HG02798 (cell line): ENCODE measurements at regions not wholly inside any gene's neighbourhood (a gene's known extent, or its start where the extent isn't known, plus 50 kb on each side); places are given as distances from the start of the nearest gene placed in this dataset.

Experiments
- ATAC-seq: cut with Tn5 transposase; IDR thresholded peaks from one replicate; pipeline ENCODE4 v1.9.1; 2021; ENCODE audit warnings: mild to moderate bottlenecking; ENCODE audit not compliant: unreplicated experiment, poor library complexity

DNA sequence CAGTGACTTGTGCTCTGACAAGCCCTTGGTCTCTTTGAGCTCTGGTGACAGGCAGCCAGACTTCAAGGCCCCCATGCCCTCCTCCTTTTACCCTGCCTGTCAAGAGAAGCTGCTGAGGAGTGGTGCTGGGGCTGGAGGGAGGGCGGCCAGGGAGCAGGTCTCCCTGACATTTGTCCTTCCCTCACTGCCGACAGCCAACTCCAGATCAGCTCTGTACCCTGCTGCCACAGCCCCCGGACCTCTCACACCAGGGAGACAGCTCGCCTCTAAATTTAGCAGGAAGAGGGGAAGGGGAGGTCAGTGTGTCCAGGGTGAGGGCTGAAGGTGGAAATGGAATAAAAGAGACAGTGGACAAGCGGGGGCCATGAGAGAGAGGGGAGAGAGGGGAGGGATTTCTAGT is 155.8 kb downstream of the TDRD15 start:
- no peak for ATAC-seq

DNA sequence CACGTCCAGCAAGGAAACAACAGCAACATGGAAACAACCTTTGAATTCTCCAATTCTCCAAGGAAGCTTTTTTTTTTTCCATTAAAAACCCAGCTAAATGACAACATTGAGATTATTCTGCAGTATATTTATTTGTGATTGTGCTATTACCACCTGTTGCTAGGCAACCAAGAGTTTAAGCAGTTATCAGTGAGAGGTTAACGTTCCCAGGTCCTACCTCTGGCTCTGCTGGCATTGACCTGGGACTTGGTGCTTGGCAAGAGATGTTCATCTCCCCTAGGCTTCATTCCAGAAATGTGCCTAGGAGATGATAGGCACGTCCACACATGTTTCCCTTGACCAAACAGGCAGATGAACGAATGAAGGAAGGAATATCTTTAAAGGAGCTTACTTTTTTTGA is 157.0 kb downstream of the TDRD15 start:
- no peak for ATAC-seq

DNA sequence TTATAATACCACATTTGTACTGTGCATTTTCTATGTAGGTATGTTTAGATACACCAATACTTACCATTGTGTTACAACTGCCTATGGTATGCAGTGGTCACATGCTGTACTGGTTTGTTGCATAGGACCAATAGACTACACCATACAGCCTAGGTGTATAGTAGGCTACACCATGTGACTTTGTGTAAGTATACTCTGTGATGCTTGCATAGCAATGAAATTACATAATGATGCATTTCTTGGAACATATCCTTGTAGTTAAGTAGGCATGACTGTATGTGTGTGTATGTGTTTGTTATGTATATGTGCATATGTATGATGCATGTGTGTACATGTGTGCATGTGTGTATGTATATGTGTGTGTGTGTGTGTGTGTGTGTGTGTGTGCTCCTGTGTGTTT is 157.6 kb downstream of the TDRD15 start:
- no peak for ATAC-seq

DNA sequence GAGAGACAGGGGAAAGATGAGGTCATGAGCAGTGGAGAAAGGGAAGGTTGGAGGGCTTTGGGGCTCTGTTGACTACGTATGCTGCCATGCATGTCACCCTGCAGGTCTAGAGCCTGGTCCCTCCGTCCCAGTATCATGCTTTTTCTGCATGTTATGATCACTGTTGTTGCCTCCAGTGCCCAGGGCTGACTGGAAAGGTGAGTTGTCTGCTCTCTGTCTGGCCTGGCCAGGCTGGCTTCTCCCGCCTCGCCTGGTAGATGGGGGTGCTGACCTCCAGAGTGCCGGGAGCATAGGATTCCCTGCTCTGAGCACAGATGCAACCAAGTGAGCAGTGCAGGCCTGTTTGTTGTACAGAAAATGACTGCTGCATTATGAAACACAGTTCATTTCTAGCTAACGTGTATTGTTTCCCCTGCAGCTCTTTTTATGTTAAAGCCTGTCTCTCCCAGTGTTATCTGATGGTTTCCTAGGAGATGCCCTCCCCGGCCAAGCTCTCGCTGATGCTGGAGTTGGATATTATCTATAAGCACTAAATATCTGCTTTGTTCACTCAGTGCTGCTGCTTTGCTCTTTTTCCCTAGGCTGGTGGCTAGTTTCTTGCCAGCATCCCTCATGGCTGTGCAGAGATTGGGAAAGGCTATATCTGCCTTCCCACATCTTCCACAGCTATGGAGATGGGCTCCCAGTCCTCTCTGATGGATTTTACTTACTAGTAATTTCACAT is 158.2 kb downstream of the TDRD15 start:
- ATAC-seq, result no peak

DNA sequence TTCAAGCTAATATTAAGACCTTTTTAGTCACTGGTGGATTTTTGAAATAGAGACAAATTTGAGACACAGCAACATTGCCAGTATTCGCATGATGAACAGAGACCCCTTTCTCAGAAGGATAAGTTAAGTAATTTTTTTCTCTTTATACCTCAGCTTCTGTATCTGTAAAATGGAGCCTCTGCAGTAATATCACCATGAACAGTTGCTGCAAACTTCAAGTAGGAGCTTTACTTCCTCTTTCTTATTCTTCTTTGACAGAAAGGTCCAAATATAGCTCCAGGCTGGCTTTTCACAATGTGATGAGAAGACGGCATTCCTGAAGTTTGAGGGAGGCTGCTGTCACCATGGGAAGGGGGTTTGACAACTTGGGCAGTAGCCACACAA is 158.7 kb downstream of the TDRD15 start:
- ATAC-seq, result no peak

DNA sequence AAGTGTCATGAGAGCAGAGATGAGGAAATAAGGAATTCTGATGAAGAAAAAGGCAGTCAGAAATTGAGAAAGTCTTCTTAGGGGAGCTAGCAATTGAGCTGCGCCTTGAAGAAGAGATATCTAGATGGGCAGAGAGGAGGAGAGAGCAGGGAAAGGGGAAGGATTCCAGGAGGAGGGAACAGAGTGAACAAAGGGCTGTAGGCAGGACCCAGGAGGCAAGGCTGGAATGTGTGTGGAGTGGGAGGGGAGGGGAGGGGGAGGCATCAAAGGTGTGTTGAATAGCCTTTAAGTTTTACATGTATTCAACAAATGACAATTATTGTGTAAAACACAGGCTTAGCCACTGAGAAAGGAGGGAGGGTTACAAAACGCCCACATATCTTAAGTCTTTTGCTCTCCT is 164.5 kb downstream of the TDRD15 start:
- no peak for ATAC-seq

DNA sequence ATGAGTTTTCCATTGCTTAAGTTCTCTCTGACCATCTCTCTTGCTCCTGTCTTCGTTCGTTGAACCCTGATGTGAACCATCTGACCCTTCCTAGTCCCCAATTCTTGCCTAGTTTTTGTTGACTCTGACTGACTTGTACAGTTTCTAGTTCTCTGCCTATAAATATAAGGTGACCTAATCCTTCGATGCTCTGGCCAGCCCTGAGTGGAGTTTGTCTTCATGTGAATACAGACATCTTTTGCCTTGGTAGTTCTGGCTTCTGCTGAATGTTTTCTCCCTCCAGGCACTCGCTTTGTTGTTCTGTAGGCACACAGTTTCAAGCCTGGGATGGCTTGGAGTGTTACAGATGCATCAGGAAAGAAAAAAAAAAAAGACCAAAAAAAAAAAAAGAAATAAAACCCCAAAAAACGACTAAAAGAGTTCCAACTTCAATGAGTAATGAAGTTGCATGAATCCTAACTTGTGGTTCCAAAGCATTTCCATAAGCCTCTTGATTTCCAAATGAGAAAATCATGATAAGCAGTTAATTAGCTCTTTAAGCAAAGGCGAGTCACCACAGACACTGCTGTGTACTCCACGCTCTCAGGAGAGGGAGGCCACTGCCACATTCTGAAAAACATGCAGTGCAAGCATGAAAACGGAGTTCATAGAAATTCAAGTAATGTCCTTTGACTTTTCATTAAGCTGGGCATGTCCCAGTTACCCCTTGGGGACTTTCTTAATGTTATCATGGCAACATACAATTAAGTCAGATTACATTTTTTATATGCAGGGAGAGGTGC is 165.2 kb downstream of the TDRD15 start:
- no peak for ATAC-seq

DNA sequence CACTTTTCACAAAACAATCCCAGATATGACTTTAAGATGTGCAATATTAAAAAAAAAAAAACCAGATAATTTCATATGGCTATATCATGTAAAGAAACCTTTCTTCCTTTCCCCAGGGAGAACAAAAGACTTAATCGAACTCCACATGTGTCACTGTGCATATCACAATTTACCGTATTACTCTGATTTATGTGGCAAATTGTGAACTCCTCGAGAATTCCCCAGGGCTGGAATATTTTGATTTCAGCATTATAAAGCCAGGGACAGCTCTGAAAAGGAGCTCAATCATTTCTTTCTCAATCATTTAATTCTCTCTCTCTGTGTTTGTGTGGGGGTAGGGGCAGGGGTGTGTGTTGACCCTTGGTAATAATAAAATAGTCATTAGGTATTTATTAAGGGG is 165.8 kb downstream of the TDRD15 start:
- no peak for ATAC-seq

DNA sequence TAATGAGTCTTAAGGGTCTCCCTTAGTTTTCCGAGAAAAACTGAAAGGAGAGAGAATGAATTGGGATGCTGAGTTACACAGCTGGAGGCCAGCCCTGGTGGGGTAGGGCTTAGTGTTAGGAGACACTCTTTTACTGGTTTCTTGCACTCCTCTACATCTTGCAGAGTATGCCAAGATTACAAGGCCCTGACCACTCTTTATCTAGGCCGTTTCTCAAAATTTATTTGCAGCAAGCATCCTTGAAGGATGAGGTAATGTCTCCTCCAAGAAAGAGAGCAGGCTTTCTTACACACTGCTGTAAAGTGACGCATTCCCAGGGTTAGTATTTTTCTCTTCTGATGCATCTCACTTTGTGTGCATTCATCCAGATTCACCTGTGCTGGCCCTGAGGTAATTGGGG is 166.2 kb downstream of the TDRD15 start:
- ATAC-seq, result no peak

DNA sequence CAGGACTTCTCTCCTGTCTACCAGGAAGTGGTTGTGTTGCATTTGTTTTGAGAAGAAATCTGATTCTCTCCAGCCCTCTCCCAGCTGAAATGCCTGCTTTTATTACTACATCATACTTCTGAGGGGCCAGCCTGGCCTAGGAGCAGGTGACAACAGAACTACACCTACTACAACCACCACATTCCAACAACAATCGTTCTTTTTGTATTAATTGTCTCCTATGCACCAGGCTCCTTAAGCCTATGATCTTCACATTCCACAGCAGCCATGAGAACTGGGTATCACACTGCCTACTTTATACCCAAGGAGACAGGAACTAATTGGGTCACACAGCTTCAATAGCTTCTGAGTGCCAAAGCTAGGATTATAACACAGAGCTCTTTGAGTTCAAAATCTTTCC is 167.7 kb downstream of the TDRD15 start:
- no peak for ATAC-seq

DNA sequence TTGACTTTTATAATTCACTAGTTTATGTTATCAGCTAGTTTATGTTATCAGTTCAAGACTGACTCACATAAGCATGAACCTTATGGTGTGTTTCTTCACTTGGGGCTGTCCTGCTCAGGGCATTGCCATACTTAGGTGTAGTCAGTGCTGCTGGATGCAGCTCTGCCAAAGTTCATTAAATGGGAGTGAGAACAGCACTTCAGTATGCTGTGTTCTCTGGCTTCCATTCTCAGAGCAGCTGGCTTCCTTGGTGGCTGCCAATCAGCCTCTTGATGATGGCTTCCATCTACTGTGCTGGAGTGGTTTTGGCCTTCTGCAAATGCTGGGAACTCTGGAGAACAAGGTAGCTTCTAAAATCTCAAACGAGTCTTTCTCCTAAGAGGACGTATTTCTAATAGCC is 170.7 kb downstream of the TDRD15 start:
- no peak for ATAC-seq

DNA sequence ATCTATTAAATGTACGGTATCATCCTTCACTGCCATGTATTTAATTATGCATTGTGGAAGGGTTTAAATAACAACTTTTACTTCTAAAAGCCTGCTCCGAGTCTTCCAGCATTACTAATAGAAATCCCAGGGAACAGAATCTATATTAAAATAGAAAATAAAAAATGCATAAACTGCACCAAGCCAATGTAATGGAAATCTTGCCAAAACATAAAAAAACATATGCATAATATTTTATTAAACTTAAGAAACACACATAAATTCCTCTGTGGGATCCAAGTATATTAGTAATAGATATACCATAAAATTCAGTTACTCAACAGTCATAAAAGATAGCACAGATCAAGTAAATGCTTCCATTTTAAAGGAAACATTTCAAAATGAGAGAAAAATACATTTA is 175.6 kb downstream of the TDRD15 start:
- ATAC-seq, result no peak

DNA sequence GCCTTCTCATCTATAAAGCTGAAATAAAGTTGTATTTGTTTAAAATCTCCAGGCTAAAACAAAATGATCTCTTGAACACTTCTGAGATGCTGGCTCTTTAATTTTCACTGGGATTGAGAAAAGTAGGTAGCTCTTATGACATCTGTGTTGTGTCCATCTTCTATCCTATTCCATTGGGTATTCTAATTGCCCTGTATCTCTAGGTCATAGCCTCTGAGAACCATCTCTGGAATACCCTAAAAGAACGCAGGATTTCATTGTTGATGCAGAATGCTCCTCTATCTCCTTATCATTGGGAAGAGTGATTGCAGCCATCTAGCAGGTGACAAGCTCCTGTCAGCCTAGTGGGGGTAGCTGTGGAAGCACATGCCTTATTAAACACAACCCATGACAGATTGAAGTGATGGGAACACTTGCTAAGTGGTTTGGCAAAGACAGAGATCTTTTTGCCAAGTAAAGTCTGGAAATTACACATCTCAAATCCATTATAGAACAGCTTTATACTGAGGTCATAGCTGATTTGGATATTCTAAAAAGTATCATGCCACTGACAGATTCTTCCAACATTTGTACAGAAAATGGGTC is 178.2 kb downstream of the TDRD15 start:
- ATAC-seq, result no peak

DNA sequence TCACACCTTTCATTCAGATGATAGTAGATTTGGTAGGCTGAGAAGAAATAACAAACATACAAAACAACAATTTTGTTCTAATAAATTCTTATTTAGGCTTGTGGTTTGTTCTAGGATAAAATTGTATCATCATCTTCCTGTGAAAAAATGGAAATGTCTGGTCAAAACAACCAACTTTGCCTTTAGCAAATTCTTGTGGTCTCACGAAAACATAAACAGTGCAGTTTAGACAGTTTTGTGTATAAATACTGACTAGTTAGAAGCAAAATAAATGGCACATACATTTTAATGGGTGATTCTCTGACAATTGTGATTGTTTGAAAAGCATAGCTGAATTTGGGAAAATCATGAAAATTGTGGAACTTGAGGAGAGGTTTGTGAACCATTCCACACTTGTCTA is 180.1 kb downstream of the TDRD15 start:
- no peak for ATAC-seq

DNA sequence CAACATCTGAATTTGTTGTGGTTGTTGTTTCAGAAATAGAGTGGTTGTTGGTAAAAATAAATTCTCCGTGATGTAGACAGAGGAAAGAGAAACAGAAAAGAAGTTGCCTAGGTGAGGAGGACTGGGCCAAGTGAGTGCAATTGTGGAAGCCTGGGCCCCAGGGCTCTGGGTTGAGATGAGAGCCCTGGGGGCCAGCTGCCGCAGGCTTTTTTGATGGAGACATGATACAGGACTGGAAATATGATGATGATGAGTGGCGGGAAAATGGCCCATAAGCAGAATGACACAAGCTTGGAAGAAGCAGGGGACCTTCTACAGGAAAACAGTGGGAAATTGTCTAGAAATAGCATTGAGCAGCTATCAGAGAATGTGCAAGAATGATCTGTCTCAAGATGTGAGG is 181.8 kb downstream of the TDRD15 start:
- no peak for ATAC-seq

DNA sequence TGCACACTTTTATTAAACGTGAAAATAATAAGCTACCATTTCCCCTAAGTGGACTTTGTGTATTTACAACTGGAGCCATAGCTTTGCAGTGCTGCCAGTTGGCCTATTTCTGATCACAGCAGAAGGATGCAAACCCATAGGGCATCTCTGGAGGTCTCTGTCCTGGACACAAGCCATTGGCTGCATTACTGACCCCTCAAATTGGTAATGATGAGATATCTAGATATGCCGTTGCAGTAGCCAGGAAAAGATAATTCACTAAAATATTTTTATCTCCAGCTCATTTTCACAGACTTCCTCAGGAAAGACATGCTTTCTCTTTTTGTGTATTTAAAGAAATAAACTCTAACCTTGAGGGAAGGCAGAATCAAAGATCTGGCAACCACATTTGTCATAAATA is 182.5 kb downstream of the TDRD15 start:
- ATAC-seq, result no peak

DNA sequence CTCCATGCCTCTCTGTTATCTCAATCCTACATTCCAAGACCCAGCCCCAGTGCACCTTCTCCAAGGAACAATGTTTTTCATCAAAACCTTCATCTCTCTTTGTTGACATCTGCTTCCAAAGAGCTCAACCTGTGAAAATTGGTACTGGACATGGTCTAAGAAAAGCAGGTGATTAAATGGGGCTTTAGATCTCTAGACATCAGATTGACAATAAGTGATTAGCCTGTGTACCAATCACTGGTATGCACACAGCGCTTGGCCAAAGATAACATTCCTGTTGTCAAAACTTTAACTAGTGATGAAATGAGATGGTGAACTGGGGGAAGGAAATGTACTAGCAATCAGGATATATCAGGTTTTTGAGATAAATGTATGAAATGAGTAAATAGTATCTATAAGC is 183.3 kb downstream of the TDRD15 start:
- ATAC-seq, result no peak

DNA sequence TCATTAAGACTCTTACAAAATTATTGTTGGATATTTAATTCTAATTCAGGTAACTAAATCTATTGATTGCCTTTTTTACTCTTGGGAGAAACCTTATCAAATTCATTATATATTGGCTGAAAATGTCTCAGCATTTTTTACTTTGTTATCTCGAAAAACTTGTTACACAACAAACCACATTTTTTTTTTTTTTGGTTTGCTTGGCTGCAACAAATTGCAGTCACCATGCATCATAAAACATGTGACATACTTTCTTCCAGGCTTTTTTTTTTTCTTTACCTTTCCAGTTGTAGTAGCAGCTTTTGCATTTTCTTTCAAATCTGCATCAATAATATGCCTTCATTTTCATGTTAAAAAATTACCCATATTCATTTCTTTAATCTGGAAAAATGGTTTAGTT is 186.7 kb downstream of the TDRD15 start:
- no peak for ATAC-seq

DNA sequence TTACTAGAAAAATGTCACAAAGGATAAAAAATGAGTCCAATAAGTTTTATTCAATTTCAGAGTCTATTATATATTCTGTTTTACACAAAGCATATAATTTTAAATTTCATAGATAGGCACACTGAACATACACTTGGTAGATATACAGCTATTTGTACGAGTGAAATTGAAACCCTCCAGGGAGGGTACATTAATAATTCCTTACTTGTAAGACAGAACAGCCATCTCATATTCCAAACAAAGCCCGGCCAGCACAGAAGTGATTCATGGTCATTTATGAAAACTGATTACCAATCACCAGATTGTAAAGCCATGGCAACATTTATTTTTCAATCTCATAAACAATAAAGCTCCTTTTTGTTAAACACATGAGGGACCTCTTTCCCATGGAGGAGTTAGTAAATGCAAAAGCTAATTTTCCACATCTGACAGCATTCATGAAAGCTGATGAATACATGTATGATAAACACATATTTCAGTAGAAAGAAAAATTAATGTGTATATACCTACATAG is 190.6 kb downstream of the TDRD15 start:
- no peak for ATAC-seq

DNA sequence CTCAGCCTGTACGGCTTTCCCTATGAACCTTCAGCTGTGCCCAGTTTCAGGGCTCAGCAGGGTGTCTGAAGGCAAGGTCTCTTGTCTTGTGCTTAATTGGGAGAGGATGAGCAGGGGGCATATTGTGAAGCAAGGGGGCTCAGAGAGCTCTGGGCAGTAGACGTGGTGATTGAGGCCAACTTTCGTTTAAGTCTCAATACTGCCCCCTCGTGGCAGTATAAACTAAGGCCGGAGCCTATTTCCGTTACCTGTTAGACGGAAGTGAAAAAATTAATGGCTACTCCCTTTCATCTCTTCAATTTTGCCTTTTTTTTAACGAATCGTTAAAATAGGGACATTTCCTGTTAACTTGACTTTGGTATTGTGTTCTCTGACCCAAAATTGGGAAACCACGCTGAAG is 193.4 kb downstream of the TDRD15 start:
- ATAC-seq, result peak; percentile 77

DNA sequence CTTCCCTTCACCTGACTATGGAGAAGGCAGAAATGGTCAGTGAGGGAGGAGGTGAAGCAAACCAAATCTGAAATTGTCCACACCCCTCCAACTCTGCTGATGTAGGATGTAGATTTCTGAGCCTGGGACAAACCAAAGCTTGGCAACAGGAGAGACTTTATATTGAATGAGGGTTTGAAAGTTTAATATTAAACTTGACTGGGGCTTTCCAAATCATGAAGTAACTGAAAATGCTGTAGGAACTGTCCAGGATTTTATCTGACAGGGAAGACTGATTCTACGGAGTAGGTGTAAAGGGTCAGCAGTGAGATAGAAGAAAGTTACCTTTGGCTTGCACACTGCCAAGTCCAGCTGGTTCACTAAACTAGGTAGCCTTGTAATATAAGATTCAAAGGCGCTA is 194.5 kb downstream of the TDRD15 start:
- no peak for ATAC-seq

DNA sequence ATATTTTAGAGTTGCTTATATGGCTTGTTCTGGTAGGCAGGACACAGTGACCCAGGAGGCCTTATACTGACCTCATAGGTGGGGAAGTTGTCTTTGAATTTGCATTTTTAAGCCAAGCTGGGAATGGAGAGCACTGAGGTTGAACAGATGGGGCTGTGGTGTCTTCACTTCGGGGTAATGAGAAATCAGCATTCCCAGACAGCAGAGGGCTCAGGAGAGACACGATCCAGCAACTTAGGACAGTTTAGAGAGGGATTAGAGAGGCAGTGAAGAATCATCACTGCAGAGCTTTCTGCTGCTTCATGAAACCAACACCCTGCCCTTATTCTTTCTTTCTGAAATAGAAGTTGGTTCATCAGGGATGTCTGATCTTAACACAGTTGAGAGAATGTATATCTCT is 202.4 kb downstream of the TDRD15 start:
- ATAC-seq, result no peak
